ENCODE measurements at regions not wholly inside any gene's neighbourhood (a gene's known extent, or its start where the extent isn't known, plus 50 kb on each side); places are given as distances from the start of the nearest gene placed in this dataset.

- TF ChIP-seq CHD4 (IDR thresholded peaks at IDR 0.05; ENCODE audit: borderline replicate concordance, low read length) = no peak
- TF ChIP-seq ZFP90 (CRISPR knock-in tag; IDR thresholded peaks at IDR 0.05; ENCODE audit: borderline replicate concordance) = no peak
- TF ChIP-seq HCFC1 (IDR thresholded peaks at IDR 0.05; ENCODE audit: low read depth, low read length) = no peak
- TF ChIP-seq CTCF (CRISPR knock-in tag; IDR thresholded peaks at IDR 0.05) = no peak
- TF ChIP-seq HDAC2 (CRISPR knock-in tag; IDR thresholded peaks at IDR 0.05) = no peak
- no peak for TF ChIP-seq SRF (IDR thresholded peaks at IDR 0.05; ENCODE audit: low read depth, low read length)
- TF ChIP-seq SMAD1 (CRISPR knock-in tag; IDR thresholded peaks at IDR 0.05; ENCODE audit: borderline replicate concordance, low read depth) = no peak
Observed at GRCh38 chr7:17544401-17544800, 245.9 kb downstream of the AHR start.

All from HepG2 (cell line).